Right kidney (tissue), 1 donor: ENCODE measurements at regions not wholly inside any gene's neighbourhood (a gene's known extent, or its start where the extent isn't known, plus 50 kb on each side); places are given as distances from the start of the nearest gene placed in this dataset.

Experiments used
- DNase-seq: peaks from one replicate; pipeline ENCODE4 v3.0.0-alpha.2; 2016

GRCh38 chr1:228849011-228849541, 113.8 kb downstream of the RHOU start:
- no peak for DNase-seq

GRCh38 chr1:228850141-228851100, 115.1 kb downstream of the RHOU start:
- DNase-seq, result no peak

DNA sequence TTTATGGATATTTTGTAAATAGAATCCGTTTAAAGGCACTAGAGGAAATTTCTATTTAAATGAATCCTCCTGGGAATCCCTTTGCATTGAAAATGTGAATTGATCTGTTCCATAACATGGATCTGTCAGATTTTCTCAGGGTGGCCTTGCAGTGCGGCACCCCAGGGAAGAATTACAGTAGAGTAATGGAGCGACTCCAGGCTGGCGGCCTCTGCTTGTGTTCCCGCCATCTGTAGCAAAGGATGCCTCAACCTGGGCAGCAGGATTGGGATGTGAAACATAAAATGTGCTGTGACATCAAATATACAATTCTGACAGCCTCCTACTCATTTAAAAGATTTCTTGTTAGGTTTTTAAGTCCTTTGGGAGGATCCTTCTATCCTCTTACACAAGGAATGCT, 115.9 kb downstream of the RHOU start:
- DNase-seq, result no peak

GRCh38 chr1:228851618-228852017, 116.3 kb downstream of the RHOU start:
- DNase-seq, result no peak

GRCh38 chr1:228852024-228852423, 116.7 kb downstream of the RHOU start:
- no peak for DNase-seq

GRCh38 chr1:228852511-228853088, 117.3 kb downstream of the RHOU start:
- DNase-seq, result no peak

DNA sequence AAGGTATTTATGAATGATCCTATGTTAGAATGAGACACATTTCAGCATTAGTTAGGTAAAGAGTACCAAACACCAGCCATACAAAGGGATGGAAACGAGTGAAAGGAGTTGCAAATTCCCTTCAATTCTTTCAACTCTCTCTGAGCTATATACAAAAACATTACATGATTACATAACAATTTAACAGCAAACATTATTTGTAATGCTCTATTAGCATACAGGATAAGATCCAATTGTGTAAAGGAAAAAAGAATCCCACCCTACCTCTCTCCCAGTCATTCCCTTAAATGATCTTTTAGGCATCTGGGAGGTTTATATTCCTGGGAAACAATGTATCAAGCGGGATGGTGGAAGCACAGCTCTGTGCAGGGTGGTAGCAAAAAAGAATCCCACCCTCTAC, 117.9 kb downstream of the RHOU start:
- DNase-seq, result no peak

DNA sequence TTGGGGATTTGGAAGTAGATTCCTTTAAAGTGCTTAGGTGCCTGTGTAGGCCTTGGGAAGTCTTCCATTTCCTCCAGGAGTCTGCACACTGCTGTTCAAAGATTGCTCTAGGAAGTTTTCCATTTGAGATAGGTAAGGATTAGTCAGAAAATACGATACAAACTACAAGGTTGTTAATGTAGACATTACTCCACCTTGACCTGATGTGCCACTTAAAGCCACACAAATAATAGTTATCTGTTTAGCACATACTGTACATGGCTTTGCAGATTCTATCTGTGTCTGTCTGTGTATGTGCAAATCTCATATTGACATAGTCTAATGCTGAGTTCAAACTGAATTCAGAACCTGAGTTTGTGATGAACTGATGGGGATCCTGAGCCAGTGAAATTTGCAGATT, 118.4 kb downstream of the RHOU start:
- no peak for DNase-seq

GRCh38 chr1:228854907-228855306, 119.6 kb downstream of the RHOU start:
- no peak for DNase-seq

DNA sequence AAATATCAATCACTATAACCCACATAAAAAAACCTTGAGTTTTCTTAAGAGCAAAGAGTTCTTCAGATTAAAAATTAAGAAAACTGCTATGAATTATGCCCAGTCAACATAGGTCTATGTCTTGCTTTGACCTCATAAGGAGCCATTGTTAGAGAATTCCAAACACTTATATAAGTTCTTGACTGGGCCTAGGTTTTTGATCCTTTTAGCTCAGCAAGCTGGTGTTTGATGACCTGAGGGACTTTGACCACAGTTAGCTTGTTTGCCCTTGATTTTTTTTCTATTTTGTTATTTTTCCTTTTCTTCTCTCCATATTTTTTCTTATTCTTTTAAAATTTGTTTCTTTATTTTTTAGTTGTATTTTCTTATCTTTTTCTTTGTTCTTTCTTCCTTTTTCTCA, 122.3 kb downstream of the RHOU start:
- no peak for DNase-seq

GRCh38 chr1:228860911-228861831, 125.9 kb downstream of the RHOU start:
- DNase-seq, result no peak

DNA sequence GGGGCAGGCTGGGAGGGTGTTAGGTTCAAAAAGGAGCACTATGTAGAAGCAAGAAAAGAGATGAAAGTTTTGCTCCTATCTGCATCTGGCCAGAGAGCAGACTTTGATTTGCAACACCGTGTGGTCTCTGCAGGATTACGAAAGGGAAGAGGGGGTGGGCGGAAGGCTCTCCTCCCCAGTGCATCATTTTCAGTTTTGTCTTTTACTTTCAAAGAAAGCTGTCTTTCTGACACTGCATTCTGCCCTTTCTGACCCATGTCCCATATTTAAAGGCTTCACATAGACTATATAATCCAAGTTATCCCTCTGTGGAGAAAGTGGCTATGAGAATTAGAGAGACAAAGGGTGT, 126.5 kb downstream of the RHOU start:
- DNase-seq, result no peak

- DNase-seq, result no peak
Measured at GRCh38 chr1:228862542-228863505, 127.5 kb downstream of the RHOU start.

DNA sequence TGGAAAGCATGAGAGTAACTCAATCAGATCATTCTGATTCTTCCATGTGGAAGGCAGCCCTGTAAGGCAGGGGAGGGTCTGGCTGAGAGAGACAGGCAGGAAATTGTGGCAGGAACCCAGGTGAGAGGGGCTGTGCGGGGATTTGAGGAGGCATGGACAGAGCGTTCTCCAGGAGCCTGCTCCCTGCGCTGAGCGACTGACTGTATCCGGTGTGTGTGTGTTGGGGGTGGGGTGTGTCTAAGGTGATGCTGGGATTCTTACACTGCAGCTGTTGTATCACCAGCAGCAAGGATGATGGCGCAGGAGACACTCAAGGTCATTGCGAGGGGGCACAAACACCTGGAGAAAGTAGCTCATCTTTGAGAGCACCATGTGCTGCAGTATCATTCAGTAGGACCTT, 128.5 kb downstream of the RHOU start:
- no peak for DNase-seq

- DNase-seq, result no peak
Measured at GRCh38 chr1:228865627-228866330, 130.5 kb downstream of the RHOU start.

DNA sequence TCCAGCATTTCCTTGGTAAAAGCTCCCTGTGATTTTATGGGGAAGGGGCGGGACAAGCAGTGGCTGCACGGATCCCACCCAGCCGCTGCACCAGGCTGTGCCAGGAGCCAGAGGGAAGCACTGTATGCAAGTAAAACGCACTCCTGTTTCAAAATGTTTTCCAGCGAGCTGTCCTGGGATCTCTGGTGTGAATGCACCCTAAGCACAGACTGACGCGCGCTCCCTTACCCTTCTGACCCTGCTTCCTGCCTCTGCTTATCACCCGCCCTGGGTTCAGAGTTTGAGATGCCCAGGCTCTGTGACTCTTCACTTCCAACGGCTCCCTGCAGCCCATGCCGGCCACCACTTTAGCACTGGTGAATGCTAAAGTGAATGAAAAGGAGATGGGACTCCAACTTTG, 131.2 kb downstream of the RHOU start:
- no peak for DNase-seq

GRCh38 chr1:228867108-228867950, 132.1 kb downstream of the RHOU start:
- no peak for DNase-seq

GRCh38 chr1:228867951-228868730, 132.9 kb downstream of the RHOU start:
- peak; percentile 24 for DNase-seq

DNA sequence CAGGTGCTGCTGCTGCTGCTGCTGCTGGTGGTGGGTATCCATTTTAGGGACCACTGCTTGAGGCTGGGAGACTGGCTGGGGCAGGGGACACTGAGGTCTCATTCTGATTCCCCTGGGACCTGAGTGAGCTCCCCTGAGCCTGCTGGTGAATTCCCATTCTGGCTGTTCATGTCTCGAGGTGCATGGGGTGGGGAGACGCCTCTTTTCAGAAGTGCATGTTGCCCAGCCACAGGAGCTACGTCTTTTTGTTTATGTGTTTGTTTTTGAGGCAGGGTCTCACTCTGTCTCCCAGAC, 133.4 kb downstream of the RHOU start:
- DNase-seq, result no peak
